ENCODE measurements at regions not wholly inside any gene's neighbourhood (a gene's known extent, or its start where the extent isn't known, plus 50 kb on each side); places are given as distances from the start of the nearest gene placed in this dataset.

DNA sequence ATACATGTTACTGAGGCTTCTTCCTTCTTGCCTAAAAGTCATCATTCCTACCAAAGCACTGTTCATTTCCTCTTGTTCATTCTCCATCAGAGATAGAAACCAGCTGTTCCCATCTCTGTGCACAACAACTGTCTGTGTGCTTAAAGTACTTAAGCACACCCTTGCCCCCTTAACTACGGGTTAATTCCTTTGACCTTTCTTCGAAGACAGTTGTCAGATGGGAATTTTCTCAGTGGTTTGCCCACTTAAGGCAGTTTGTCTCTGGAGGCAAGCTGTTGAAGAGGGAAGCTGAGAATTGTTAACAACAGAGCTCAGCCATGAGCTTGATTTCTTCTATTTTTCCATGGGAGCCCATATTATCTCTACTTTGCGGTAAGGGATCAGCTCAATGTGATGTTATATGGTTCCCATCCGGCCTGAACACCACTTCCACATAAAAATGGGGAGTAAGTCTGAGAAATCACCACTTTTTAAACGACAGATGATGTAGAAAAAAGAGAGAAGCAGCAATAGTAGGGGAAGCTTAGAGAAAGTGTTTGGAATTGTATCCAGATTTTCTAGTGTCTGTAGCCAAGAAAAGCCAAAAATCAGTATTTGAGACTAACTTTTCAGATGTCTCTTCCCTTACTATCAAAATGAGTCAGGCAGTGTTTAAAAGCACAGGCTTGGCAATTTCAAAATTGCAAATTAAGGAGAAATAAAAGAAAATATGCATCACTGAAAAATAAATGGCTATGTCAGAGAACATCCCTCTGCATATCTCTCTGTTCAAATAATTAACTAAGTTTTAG is 194.4 kb downstream of the SLIT2 start:
- TF ChIP-seq, protein P1, sequence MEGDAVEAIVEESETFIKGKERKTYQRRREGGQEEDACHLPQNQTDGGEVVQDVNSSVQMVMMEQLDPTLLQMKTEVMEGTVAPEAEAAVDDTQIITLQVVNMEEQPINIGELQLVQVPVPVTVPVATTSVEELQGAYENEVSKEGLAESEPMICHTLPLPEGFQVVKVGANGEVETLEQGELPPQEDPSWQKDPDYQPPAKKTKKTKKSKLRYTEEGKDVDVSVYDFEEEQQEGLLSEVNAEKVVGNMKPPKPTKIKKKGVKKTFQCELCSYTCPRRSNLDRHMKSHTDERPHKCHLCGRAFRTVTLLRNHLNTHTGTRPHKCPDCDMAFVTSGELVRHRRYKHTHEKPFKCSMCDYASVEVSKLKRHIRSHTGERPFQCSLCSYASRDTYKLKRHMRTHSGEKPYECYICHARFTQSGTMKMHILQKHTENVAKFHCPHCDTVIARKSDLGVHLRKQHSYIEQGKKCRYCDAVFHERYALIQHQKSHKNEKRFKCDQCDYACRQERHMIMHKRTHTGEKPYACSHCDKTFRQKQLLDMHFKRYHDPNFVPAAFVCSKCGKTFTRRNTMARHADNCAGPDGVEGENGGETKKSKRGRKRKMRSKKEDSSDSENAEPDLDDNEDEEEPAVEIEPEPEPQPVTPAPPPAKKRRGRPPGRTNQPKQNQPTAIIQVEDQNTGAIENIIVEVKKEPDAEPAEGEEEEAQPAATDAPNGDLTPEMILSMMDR (IDR thresholded peaks at IDR 0.05; ENCODE audit: low read length), result no peak
- TF ChIP-seq EZH2 (IDR thresholded peaks at IDR 0.05; ENCODE audit: borderline replicate concordance, low read length), result no peak

Measured in OCI-LY1 (cell line).